Neural progenitor cell (in vitro differentiated cells): ENCODE measurements at regions not wholly inside any gene's neighbourhood (a gene's known extent, or its start where the extent isn't known, plus 50 kb on each side); places are given as distances from the start of the nearest gene placed in this dataset.

ENCODE experiments used
- EZH2 ChIP-seq: fragments of 200-600 bp; sonication (generic); IDR thresholded peaks from 2 replicates; pipeline ENCODE4 v1.6.1; 2017; ENCODE audit warnings: antibody characterized with exemption, mild to moderate bottlenecking, moderate library complexity
- EZH2phosphoT487 ChIP-seq: fragments of 200-600 bp; sonication (generic); IDR thresholded peaks from 2 replicates; pipeline ENCODE4 v1.6.1; 2017; ENCODE audit warnings: antibody characterized with exemption
- TF ChIP-seq, protein P1 (sequence below): fragments of 200-600 bp; sonication (generic); IDR thresholded peaks from 2 replicates; pipeline ENCODE4 v1.5.1; 2017; ENCODE audit warnings: antibody characterized with exemption, mild to moderate bottlenecking

DNA sequence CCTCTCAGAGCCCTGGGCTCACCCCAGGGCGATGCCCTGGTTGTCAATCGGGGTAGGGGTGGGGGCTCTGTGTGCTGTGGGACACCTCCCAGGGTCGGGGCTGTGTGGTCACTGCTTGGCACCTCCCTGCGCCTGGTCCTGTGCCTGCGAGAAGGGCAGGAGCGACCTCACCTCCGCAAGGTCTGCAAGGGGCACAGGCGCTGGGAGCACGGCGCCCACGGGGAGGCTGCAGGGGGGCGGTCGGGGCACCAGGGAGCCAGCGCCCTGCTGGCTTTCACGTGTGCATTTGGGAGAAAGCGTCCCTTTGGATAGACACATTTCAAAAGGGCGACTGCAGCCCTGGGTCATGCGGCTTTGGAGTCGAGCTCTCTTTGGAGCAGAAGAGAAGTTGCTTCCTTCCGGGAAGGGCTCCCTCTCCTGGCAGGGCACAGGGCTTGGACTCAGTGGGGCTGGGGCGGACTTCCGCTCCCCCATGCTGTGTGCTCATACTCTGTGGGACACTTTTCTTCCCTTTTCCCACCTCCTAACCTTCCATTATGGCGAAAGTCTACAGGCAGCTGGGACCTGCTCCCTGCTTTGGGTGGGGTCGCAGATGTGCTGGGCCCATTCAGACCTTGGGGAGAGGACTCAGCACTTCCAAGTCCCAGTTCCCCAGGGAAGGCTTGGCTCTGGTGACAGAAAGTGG is 52.9 kb upstream of the SLC28A3 start:
- TF ChIP-seq EZH2 (no peak), EZH2phosphoT487 (no peak)
- TF ChIP-seq, protein P1, sequence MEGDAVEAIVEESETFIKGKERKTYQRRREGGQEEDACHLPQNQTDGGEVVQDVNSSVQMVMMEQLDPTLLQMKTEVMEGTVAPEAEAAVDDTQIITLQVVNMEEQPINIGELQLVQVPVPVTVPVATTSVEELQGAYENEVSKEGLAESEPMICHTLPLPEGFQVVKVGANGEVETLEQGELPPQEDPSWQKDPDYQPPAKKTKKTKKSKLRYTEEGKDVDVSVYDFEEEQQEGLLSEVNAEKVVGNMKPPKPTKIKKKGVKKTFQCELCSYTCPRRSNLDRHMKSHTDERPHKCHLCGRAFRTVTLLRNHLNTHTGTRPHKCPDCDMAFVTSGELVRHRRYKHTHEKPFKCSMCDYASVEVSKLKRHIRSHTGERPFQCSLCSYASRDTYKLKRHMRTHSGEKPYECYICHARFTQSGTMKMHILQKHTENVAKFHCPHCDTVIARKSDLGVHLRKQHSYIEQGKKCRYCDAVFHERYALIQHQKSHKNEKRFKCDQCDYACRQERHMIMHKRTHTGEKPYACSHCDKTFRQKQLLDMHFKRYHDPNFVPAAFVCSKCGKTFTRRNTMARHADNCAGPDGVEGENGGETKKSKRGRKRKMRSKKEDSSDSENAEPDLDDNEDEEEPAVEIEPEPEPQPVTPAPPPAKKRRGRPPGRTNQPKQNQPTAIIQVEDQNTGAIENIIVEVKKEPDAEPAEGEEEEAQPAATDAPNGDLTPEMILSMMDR: peak; percentile 19
